HEK293 (cell line): ENCODE measurements at regions not wholly inside any gene's neighbourhood (a gene's known extent, or its start where the extent isn't known, plus 50 kb on each side); places are given as distances from the start of the nearest gene placed in this dataset.

Experiments
- CTCF ChIP-seq: fragments of 450-650 bp; formaldehyde crosslinking; IDR thresholded peaks from 2 replicates; pipeline ENCODE4 v1.5.1; 2016; ENCODE audit warnings: missing biosample characterization, missing genetic modification characterization
- PRDM6 ChIP-seq: fragments of 450-650 bp; formaldehyde crosslinking; IDR thresholded peaks from 2 replicates; pipeline ENCODE4 v1.5.1; 2017; ENCODE audit warnings: missing biosample characterization, missing genetic modification characterization
- YY1 ChIP-seq: fragments of 450-650 bp; formaldehyde crosslinking; IDR thresholded peaks from 2 replicates; pipeline ENCODE4 v1.5.1; 2018; ENCODE audit warnings: missing biosample characterization, missing genetic modification characterization
- ZBTB7A ChIP-seq: fragments of 450-650 bp; formaldehyde crosslinking; IDR thresholded peaks from 2 replicates; pipeline ENCODE4 v1.5.1; 2016; ENCODE audit warnings: low read depth, missing biosample characterization, missing genetic modification characterization
- ZNF175 ChIP-seq: fragments of 450-650 bp; formaldehyde crosslinking; IDR thresholded peaks from 2 replicates; pipeline ENCODE4 v1.5.1; 2016; ENCODE audit warnings: missing biosample characterization, missing genetic modification characterization
- ZNF26 ChIP-seq: fragments of 450-650 bp; formaldehyde crosslinking; IDR thresholded peaks from 2 replicates; pipeline ENCODE4 v1.5.1; 2016; ENCODE audit warnings: missing biosample characterization, missing genetic modification characterization
- ZNF488 ChIP-seq: fragments of 450-650 bp; formaldehyde crosslinking; IDR thresholded peaks from 2 replicates; pipeline ENCODE4 v1.5.1; 2016; ENCODE audit warnings: missing biosample characterization, missing genetic modification characterization
- ZNF704 ChIP-seq: fragments of 450-650 bp; formaldehyde crosslinking; IDR thresholded peaks from 2 replicates; pipeline ENCODE4 v1.5.1; 2016; ENCODE audit warnings: missing biosample characterization, missing genetic modification characterization
- ZNF768 ChIP-seq: fragments of 450-650 bp; formaldehyde crosslinking; IDR thresholded peaks from 2 replicates; pipeline ENCODE4 v1.5.1; 2018; ENCODE audit warnings: missing biosample characterization, mild to moderate bottlenecking, missing genetic modification characterization

- TF ChIP-seq YY1 (tag by site-specific recombination) (no peak), ZNF768 (tag by site-specific recombination) (no peak), PRDM6 (tag by site-specific recombination) (no peak), ZNF26 (no peak), CTCF (tag by site-specific recombination) (no peak), ZNF704 (tag by site-specific recombination) (no peak), ZBTB7A (no peak), ZNF488 (tag by site-specific recombination) (no peak), ZNF175 (tag by site-specific recombination) (no peak)
Observed at GRCh38 chr6:139426795-139427194, 52.3 kb upstream of the CITED2 start.
